Fibroblast of upper back skin (primary cell): ENCODE measurements at regions not wholly inside any gene's neighbourhood (a gene's known extent, or its start where the extent isn't known, plus 50 kb on each side); places are given as distances from the start of the nearest gene placed in this dataset.
"Not testable (repeated sequence)": the region's sequence is repeated elsewhere in the genome, so short reads cannot be mapped to it uniquely, and the experiment has no call there.

Experiments
- DNase-seq: peaks from one replicate; pipeline ENCODE4 v3.0.0-alpha.2; 2013

- not testable (repeated sequence) for DNase-seq
Observed at GRCh38 chr11:100409267-100409666, 277.8 kb upstream of the ARHGAP42 start.

- DNase-seq: no peak
Observed at GRCh38 chr11:100419518-100419917, 267.6 kb upstream of the ARHGAP42 start.

- no peak for DNase-seq
Observed at GRCh38 chr11:100434821-100435641, 252.1 kb upstream of the ARHGAP42 start.

- DNase-seq: no peak
Observed at GRCh38 chr11:100438376-100438775, 248.7 kb upstream of the ARHGAP42 start.

GRCh38 chr11:100441086-100441485, 246.0 kb upstream of the ARHGAP42 start:
- no peak for DNase-seq

- DNase-seq: no peak
Observed at GRCh38 chr11:100442017-100442416, 245.1 kb upstream of the ARHGAP42 start.

GRCh38 chr11:100445231-100445735, 241.8 kb upstream of the ARHGAP42 start:
- no peak for DNase-seq

GRCh38 chr11:100451801-100452460, 235.2 kb upstream of the ARHGAP42 start:
- DNase-seq: not testable (repeated sequence)

- no peak for DNase-seq
Observed at GRCh38 chr11:100459811-100460210, 227.3 kb upstream of the ARHGAP42 start.

GRCh38 chr11:100460426-100460825, 226.7 kb upstream of the ARHGAP42 start:
- no peak for DNase-seq

- no peak for DNase-seq
Observed at GRCh38 chr11:100467821-100468508, 219.1 kb upstream of the ARHGAP42 start.

GRCh38 chr11:100469835-100470234, 217.3 kb upstream of the ARHGAP42 start:
- DNase-seq: no peak

- no peak for DNase-seq
Observed at GRCh38 chr11:100472727-100473389, 214.2 kb upstream of the ARHGAP42 start.

- DNase-seq: no peak
Observed at GRCh38 chr11:100473390-100473740, 213.7 kb upstream of the ARHGAP42 start.

GRCh38 chr11:100484948-100485347, 202.1 kb upstream of the ARHGAP42 start:
- no peak for DNase-seq

- no peak for DNase-seq
Observed at GRCh38 chr11:100498780-100499179, 188.3 kb upstream of the ARHGAP42 start.

GRCh38 chr11:100501450-100501849, 185.6 kb upstream of the ARHGAP42 start:
- no peak for DNase-seq

GRCh38 chr11:100512475-100512874, 174.6 kb upstream of the ARHGAP42 start:
- no peak for DNase-seq

GRCh38 chr11:100515087-100515486, 172.0 kb upstream of the ARHGAP42 start:
- no peak for DNase-seq

- no peak for DNase-seq
Observed at GRCh38 chr11:100525197-100525596, 161.9 kb upstream of the ARHGAP42 start.

GRCh38 chr11:100525635-100526034, 161.5 kb upstream of the ARHGAP42 start:
- DNase-seq: no peak

GRCh38 chr11:100528872-100529416, 158.1 kb upstream of the ARHGAP42 start:
- no peak for DNase-seq

GRCh38 chr11:100531290-100531689, 155.8 kb upstream of the ARHGAP42 start:
- DNase-seq: not testable (repeated sequence)
